ENCODE measurements at regions not wholly inside any gene's neighbourhood (a gene's known extent, or its start where the extent isn't known, plus 50 kb on each side); places are given as distances from the start of the nearest gene placed in this dataset.

- TF ChIP-seq POLR2A (IDR thresholded peaks at IDR 0.05) (no peak), CTCF (IDR thresholded peaks at IDR 0.05) (no peak)
These were observed 65.2 kb upstream of the PTPRD start for GRCh38 chr9:10678010-10678409.
